Tibial artery (tissue), 4 donors: ENCODE measurements at regions not wholly inside any gene's neighbourhood (a gene's known extent, or its start where the extent isn't known, plus 50 kb on each side); places are given as distances from the start of the nearest gene placed in this dataset.

ENCODE experiments used
- DNase-seq, 2 donors: peaks; one replicate each; pipeline ENCODE4 v3.0.0-alpha.2; 2019
- H3K27ac ChIP-seq, 2 donors: fragments of 200-600 bp; sonication (generic) in 1 of 2; 1 replicate in 1 of 2; 2 replicates in 1 of 2; pipeline ENCODE4 v1.5.1; 2018 to 2019; ENCODE audit warnings: mild to moderate bottlenecking in 1 of 2
- H3K27me3 ChIP-seq, 2 donors: fragments of 200-600 bp; sonication (generic) in 1 of 2; one replicate each; pipeline versions ENCODE4 v1.5.1 to v1.6.0; 2016 to 2019
- H3K36me3 ChIP-seq, 3 donors: fragments of 200-600 bp; sonication (generic) in 2 of 3; one replicate each; pipeline ENCODE4 v1.5.1; 2016 to 2019; ENCODE audit warnings: mild to moderate bottlenecking in 2 of 3
- H3K4me1 ChIP-seq, 4 donors: fragments of 200-600 bp; sonication (generic) in 2 of 4; 1 replicate in 3 of 4; 2 replicates in 1 of 4; pipeline ENCODE4 v1.5.1; 2016 to 2019
- H3K4me3 ChIP-seq, 2 donors: fragments of 200-600 bp; sonication (generic) in 1 of 2; 1 replicate in 1 of 2; 2 replicates in 1 of 2; pipeline ENCODE4 v1.5.1; 2018 to 2019; ENCODE audit warnings: mild to moderate bottlenecking in 2 of 2
- H3K9me3 ChIP-seq, 3 donors: fragments of 200-600 bp; sonication (generic) in 1 of 3; one replicate each; pipeline ENCODE4 v1.5.1; 2016 to 2019
- CTCF ChIP-seq, 2 experiments: fragments of 200-600 bp in 1 of 2; fragments of 450-650 bp in 1 of 2; IDR thresholded peaks; one replicate each; pipeline ENCODE4 v1.5.1; 2017 to 2019; ENCODE audit warnings: antibody characterized with exemption in 2 of 2, mild to moderate bottlenecking in 1 of 2, moderate library complexity in 1 of 2
- intact Hi-C: fragments of 100-400 bp; cut with DNase I; formaldehyde crosslinking; loops from one replicate; pipeline ENCODE4 v1.15.0; 2023; ENCODE audit warnings: low total_unique reads

- Histone ChIP-seq H3K27me3 (no peaks in the 10 kb centered on the region), H3K36me3 (no peaks in the 10 kb centered on the region), H3K4me1 (peaks cover 0 to 6% (median 0%) of the 10 kb centered on the region in 4 donors), H3K4me3 (no peak overlapping the region), H3K27ac (no peak overlapping the region), H3K9me3 (peaks cover 0 to 16% (median 0%) of the 10 kb centered on the region in 3 donors)
- TF ChIP-seq CTCF (IDR thresholded peaks at IDR 0.05), result no peak
- DNase-seq, result no peak
- intact Hi-C loops, result no loop called here
Measured at GRCh38 chr5:115352571-115352970, 56.1 kb upstream of the CCDC112 start.

- no peak for DNase-seq
- intact Hi-C loops, result no loop called here
- no peak for TF ChIP-seq CTCF (IDR thresholded peaks at IDR 0.05)
- H3K4me3 ChIP-seq, result no peak overlapping the region
- peaks cover 0 to 16% (median 0%) of the 10 kb centered on the region in 3 donors for H3K9me3 ChIP-seq
- peaks cover 0 to 6% (median 0%) of the 10 kb centered on the region in 4 donors for H3K4me1 ChIP-seq
- no peaks in the 10 kb centered on the region for H3K36me3 ChIP-seq
- no peaks in the 10 kb centered on the region for H3K27me3 ChIP-seq
- H3K27ac ChIP-seq, result no peak overlapping the region
Measured at GRCh38 chr5:115351356-115352195, 55.1 kb upstream of the CCDC112 start.

GRCh38 chr5:115350894-115351293, 54.4 kb upstream of the CCDC112 start:
- H3K4me1 ChIP-seq, result peaks cover 0 to 6% (median 0%) of the 10 kb centered on the region in 4 donors
- H3K27ac ChIP-seq, result no peak overlapping the region
- no peak for DNase-seq
- no peak for TF ChIP-seq CTCF (IDR thresholded peaks at IDR 0.05)
- H3K36me3 ChIP-seq, result no peaks in the 10 kb centered on the region
- H3K9me3 ChIP-seq, result peaks cover 0 to 14% (median 0%) of the 10 kb centered on the region in 3 donors
- intact Hi-C loops, result no loop called here
- H3K27me3 ChIP-seq, result no peaks in the 10 kb centered on the region
- H3K4me3 ChIP-seq, result no peak overlapping the region

- intact Hi-C loops, result no loop called here
- Histone ChIP-seq H3K27ac (no peak overlapping the region), H3K27me3 (no peaks in the 10 kb centered on the region), H3K4me1 (peaks cover 0 to 6% (median 0%) of the 10 kb centered on the region in 4 donors), H3K4me3 (no peak overlapping the region), H3K9me3 (no peaks in the 10 kb centered on the region), H3K36me3 (no peaks in the 10 kb centered on the region)
- TF ChIP-seq CTCF (IDR thresholded peaks at IDR 0.05), result no peak
- peak in 1 of 2 donors; percentile 37 for DNase-seq
Measured at GRCh38 chr5:115349001-115349817, 52.8 kb upstream of the CCDC112 start.

GRCh38 chr5:115348175-115348574, 51.7 kb upstream of the CCDC112 start:
- intact Hi-C loops, result no loop called here
- no peaks in the 10 kb centered on the region for H3K9me3 ChIP-seq
- TF ChIP-seq CTCF (IDR thresholded peaks at IDR 0.05), result no peak

More at GRCh38 chr5:115348175-115348574, 51.7 kb upstream of the CCDC112 start:
- peaks cover 0 to 6% (median 0%) of the 10 kb centered on the region in 4 donors for H3K4me1 ChIP-seq
- H3K4me3 ChIP-seq, result no peak overlapping the region
- H3K27me3 ChIP-seq, result no peaks in the 10 kb centered on the region
- H3K27ac ChIP-seq, result no peak overlapping the region
- H3K36me3 ChIP-seq, result no peaks in the 10 kb centered on the region
- no peak for DNase-seq
